Endothelial cell of umbilical vein (primary cell): ENCODE measurements at regions not wholly inside any gene's neighbourhood (a gene's known extent, or its start where the extent isn't known, plus 50 kb on each side); places are given as distances from the start of the nearest gene placed in this dataset.

Experiments
- EZH2 ChIP-seq: IDR thresholded peaks from 2 replicates; pipeline ENCODE4 v1.6.1; 2012; ENCODE audit warnings: borderline replicate concordance, low read depth, mild to moderate bottlenecking, moderate library complexity, low read length, inconsistent platforms; ENCODE audit not compliant: severe bottlenecking
- GATA2 ChIP-seq: IDR thresholded peaks from 2 replicates; pipeline ENCODE4 v1.7.0; 2011; ENCODE audit warnings: low read depth, mild to moderate bottlenecking, moderate library complexity, mixed read lengths, low read length; ENCODE audit not compliant: insufficient read length, insufficient read depth
- JUN ChIP-seq: IDR thresholded peaks from 2 replicates; pipeline ENCODE4 v1.6.1; 2011; ENCODE audit warnings: borderline replicate concordance, low read depth; ENCODE audit not compliant: insufficient read length, insufficient read depth
- TF ChIP-seq, protein P1 (sequence below), 2 donors: IDR thresholded peaks; 1 replicate in 1 of 2; 2 replicates in 1 of 2; pipeline ENCODE4 v1.5.1; 2011; ENCODE audit warnings: low read length in 2 of 2, mild to moderate bottlenecking in 2 of 2, moderate library complexity in 2 of 2, control low read depth in 1 of 2, inconsistent platforms in 1 of 2, low read depth in 1 of 2; ENCODE audit not compliant: insufficient read depth in 1 of 2; ENCODE audit errors: extremely low read depth in 1 of 2

GRCh38 chr4:180788729-180789128 lies 1454.5 kb upstream of the TENM3 start:
- TF ChIP-seq, protein P1, sequence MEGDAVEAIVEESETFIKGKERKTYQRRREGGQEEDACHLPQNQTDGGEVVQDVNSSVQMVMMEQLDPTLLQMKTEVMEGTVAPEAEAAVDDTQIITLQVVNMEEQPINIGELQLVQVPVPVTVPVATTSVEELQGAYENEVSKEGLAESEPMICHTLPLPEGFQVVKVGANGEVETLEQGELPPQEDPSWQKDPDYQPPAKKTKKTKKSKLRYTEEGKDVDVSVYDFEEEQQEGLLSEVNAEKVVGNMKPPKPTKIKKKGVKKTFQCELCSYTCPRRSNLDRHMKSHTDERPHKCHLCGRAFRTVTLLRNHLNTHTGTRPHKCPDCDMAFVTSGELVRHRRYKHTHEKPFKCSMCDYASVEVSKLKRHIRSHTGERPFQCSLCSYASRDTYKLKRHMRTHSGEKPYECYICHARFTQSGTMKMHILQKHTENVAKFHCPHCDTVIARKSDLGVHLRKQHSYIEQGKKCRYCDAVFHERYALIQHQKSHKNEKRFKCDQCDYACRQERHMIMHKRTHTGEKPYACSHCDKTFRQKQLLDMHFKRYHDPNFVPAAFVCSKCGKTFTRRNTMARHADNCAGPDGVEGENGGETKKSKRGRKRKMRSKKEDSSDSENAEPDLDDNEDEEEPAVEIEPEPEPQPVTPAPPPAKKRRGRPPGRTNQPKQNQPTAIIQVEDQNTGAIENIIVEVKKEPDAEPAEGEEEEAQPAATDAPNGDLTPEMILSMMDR (IDR thresholded peaks at IDR 0.05; ENCODE audit: extremely low read depth in 1 of 2, insufficient read depth in 1 of 2, low read depth in 1 of 2, low read length in 2 of 2): no peak
- TF ChIP-seq EZH2 (no peak), JUN (no peak), GATA2 (no peak)
